Omental fat pad (tissue), 3 donors: ENCODE measurements at regions not wholly inside any gene's neighbourhood (a gene's known extent, or its start where the extent isn't known, plus 50 kb on each side); places are given as distances from the start of the nearest gene placed in this dataset.

Experiments used
- ATAC-seq: fragments of 150-250 bp; one replicate; pipeline ENCODE4 v1.9.1; 2016; ENCODE audit warnings: mild to moderate bottlenecking, moderate library complexity; ENCODE audit not compliant: low FRiP score
- DNase-seq: peaks from one replicate; pipeline ENCODE4 v3.0.0-alpha.2; 2019; ENCODE audit warnings: low spot score
- CTCF ChIP-seq, 3 donors: fragments of 450-650 bp; IDR thresholded peaks; one replicate each; pipeline ENCODE4 v1.5.1; 2016 to 2017; ENCODE audit warnings: antibody characterized with exemption in 3 of 3, mild to moderate bottlenecking in 3 of 3, moderate library complexity in 2 of 3

- DNase-seq (no peak), ATAC-seq (no peak)
- no peak for TF ChIP-seq CTCF (IDR thresholded peaks at IDR 0.05)
Observed at GRCh38 chr10:131573256-131573655, 261.7 kb upstream of the TCERG1L start.

GRCh38 chr10:131573707-131574106 is 262.2 kb upstream of the TCERG1L start:
- DNase-seq (no peak), ATAC-seq (no peak)
- no peak for TF ChIP-seq CTCF (IDR thresholded peaks at IDR 0.05)

- TF ChIP-seq CTCF (IDR thresholded peaks at IDR 0.05) = no peak
- no peak for ATAC-seq
Observed at GRCh38 chr10:131574363-131574706, 262.8 kb upstream of the TCERG1L start.

GRCh38 chr10:131574707-131575430 is 263.3 kb upstream of the TCERG1L start:
- no peak for TF ChIP-seq CTCF (IDR thresholded peaks at IDR 0.05)
- no peak for DNase-seq

More at GRCh38 chr10:131574363-131574706, 262.8 kb upstream of the TCERG1L start:
- no peak for DNase-seq

GRCh38 chr10:131575877-131576276 is 264.4 kb upstream of the TCERG1L start:
- DNase-seq (no peak), ATAC-seq (no peak)

More at GRCh38 chr10:131574707-131575430, 263.3 kb upstream of the TCERG1L start:
- ATAC-seq = no peak

GRCh38 chr10:131576341-131577177 is 265.0 kb upstream of the TCERG1L start:
- ATAC-seq (no peak), DNase-seq (no peak)
- TF ChIP-seq CTCF (IDR thresholded peaks at IDR 0.05) = no peak

More at GRCh38 chr10:131575877-131576276, 264.4 kb upstream of the TCERG1L start:
- no peak for TF ChIP-seq CTCF (IDR thresholded peaks at IDR 0.05)
